ENCODE measurements at regions not wholly inside any gene's neighbourhood (a gene's known extent, or its start where the extent isn't known, plus 50 kb on each side); places are given as distances from the start of the nearest gene placed in this dataset.
A peak's percentile ranks its signal among the peaks of the same experiment; 100 is the strongest.

DNA sequence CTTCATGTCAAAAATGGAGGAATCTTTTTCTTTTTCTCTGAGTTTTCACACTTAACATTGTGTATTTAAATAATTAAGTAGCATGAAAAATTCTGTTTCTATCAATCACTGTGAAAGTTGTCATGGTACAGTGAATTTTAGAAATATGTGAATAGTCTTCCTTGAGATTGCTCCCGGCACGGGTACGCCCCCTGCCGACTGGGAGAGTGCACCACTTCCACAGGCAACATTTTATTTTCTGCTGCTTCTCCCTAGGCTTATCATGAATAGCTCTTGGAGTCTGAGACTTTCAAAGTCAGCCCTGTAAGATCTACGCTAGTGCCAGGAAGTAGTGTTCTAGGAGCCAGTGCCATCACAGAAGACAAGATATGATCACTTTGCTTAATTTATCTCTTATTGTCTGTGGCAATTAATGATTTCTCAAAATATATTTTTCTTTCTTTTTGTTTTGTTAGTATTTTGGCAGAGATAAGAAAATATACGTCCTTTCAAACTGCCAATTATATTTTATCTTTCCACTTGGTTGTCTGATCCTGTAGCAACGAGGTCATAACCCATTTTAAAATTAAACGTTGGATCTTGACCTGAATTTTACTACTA, 763.8 kb upstream of the AADAT start:
- Histone ChIP-seq H4K8ac (ENCODE audit: extremely low read depth, insufficient read depth, low read length) (no peak overlapping the region), H3K4me1 (replicated peaks in 1 of 4; ENCODE audit: control insufficient read depth in 3 of 4, insufficient read depth in 4 of 4, low read length in 3 of 4) (no peaks in the 10 kb centered on the region), H3K4ac (replicated peaks; ENCODE audit: insufficient read length, low read depth, low read length) (no peak overlapping the region), H3K36me3 (ENCODE audit: control insufficient read depth in 2 of 4, insufficient read depth in 4 of 4, low read length in 3 of 4) (no peaks in the 10 kb centered on the region), H3K23ac (ENCODE audit: insufficient read length) (no peak overlapping the region), H3K14ac (ENCODE audit: insufficient read length) (no peak overlapping the region), H2BK20ac (ENCODE audit: low read length) (no peak overlapping the region), H3K79me2 (ENCODE audit: control insufficient read depth in 1 of 2, insufficient read depth in 2 of 2, low read length in 2 of 2) (no peaks in the 10 kb centered on the region), H4K91ac (replicated peaks; ENCODE audit: insufficient read length, low read length) (no peak overlapping the region), H2BK12ac (ENCODE audit: low read depth, low read length) (no peak overlapping the region), H3K56ac (replicated peaks; ENCODE audit: insufficient read length, low read depth, low read length) (no peak overlapping the region), H3K18ac (ENCODE audit: extremely low read depth, low read length) (no peak overlapping the region), H2BK120ac (replicated peaks; ENCODE audit: low read depth, low read length) (no peak overlapping the region), H2AFZ (ENCODE audit: low read length) (no peak overlapping the region), H3K4me2 (ENCODE audit: insufficient read depth in 1 of 2, low read depth in 2 of 2, low read length in 2 of 2) (no peak overlapping the region), H2BK15ac (ENCODE audit: low read length) (no peak overlapping the region), H3K23me2 (ENCODE audit: low read depth, low read length) (no peaks in the 10 kb centered on the region), H3K27me3 (replicated peaks in 1 of 4; ENCODE audit: control insufficient read depth in 3 of 4, extremely low read depth in 1 of 4, insufficient read depth in 3 of 4, low read length in 3 of 4) (no peaks in the 10 kb centered on the region), H3K9me3 (ENCODE audit: insufficient read depth in 2 of 2, low read depth in 1 of 2, low read length in 1 of 2) (no peaks in the 10 kb centered on the region), H3K79me1 (ENCODE audit: low read depth, low read length) (no peaks in the 10 kb centered on the region), H3K4me3 (ENCODE audit: extremely low read depth in 1 of 4, insufficient read depth in 2 of 4, low read depth in 3 of 4, low read length in 4 of 4) (no peak overlapping the region), H3K27ac (ENCODE audit: low read depth, low read length) (no peak overlapping the region), H2BK5ac (ENCODE audit: low read depth, low read length) (no peak overlapping the region), H2AK5ac (ENCODE audit: low read depth, low read length) (no peak overlapping the region), H4K20me1 (replicated peaks in 1 of 2; ENCODE audit: control insufficient read depth in 1 of 2, insufficient read depth in 2 of 2, low read length in 2 of 2) (no peaks in the 10 kb centered on the region), H3K9ac (replicated peaks in 1 of 4; ENCODE audit: extremely low read depth in 1 of 4, low read depth in 3 of 4, low read length in 3 of 4) (no peak overlapping the region), H4K5ac (ENCODE audit: insufficient read length, low read depth, low read length) (no peak overlapping the region)
- FAIRE-seq: peak; percentile 89
- ChIA-PET CTCF (ENCODE audit: partially characterized antibody) (interaction anchor here (0.5 to 5.8 kb wide), 33 partner anchors 8 to 685 kb away, joined by 3 to 33 read pairs (median 4); no protein-coding TSS in a partner anchor), POLR2A (ENCODE audit: partially characterized antibody) (no interaction called here)
- peak; percentile 27 to 69 for DNase-seq (ENCODE audit: low read depth in 1 of 2, low spot score in 2 of 2)
- peak; percentile 73 to 85 (median 83) for TF ChIP-seq CTCF (IDR thresholded peaks at IDR 0.05; ENCODE audit: control extremely low read depth in 1 of 3, insufficient read depth in 1 of 3, low read depth in 1 of 3, low read length in 3 of 3)
- peak; percentile 80 to 81 for TF ChIP-seq RAD21 (IDR thresholded peaks at IDR 0.05 in 1 of 2, conservative IDR thresholded peaks at IDR 0.05 in 1 of 2; ENCODE audit: low read depth in 2 of 2, low read length in 2 of 2)
- TF ChIP-seq EP300 (IDR thresholded peaks at IDR 0.05; ENCODE audit: borderline replicate concordance in 1 of 2, low read depth in 2 of 2, low read length in 2 of 2): no peak
- WGBS, 2 experiments (ENCODE audit: extremely low coverage in 1 of 2, insufficient coverage in 1 of 2, insufficient read length in 1 of 2, insufficient replicate concordance in 2 of 2, low coverage in 1 of 2, low lambda C conversion rate in 2 of 2, missing lambda C conversion rate in 1 of 2): 46% methylated on average over 8 of the region's 8 CpGs; no CpG with 5 or more reads in 1 of the 2 experiments
